Panc1 (cell line): ENCODE measurements at regions not wholly inside any gene's neighbourhood (a gene's known extent, or its start where the extent isn't known, plus 50 kb on each side); places are given as distances from the start of the nearest gene placed in this dataset.

Source experiments
- ATAC-seq: fragments of 200-7000 bp; cut with Tn5 transposase; 2 replicates; pipeline ENCODE4 v1.9.1; 2020; ENCODE audit warnings: mild to moderate bottlenecking, moderate library complexity
- BruUV-seq: library from RNA; stranded (reverse); fragments of 400-500 nt; replicated peaks from 2 replicates; lab custom pipeline; 2021; lab: Mats Ljungman, UMichigan
- CTCF ChIA-PET: fragments of 300-600 bp; sonication (Branson Sonifier 250); formaldehyde crosslinking; loops from one replicate; lab custom pipeline; 2022; ENCODE audit warnings: antibody characterized with exemption; lab: Charles Lee
- POLR2A ChIA-PET: fragments of 300-600 bp; sonication (Branson Sonifier 250); formaldehyde crosslinking; loops from one replicate; lab custom pipeline; 2022; ENCODE audit warnings: antibody characterized with exemption; lab: Charles Lee
- DNase-seq: peaks from one replicate; pipeline ENCODE4 v3.0.0-alpha.2; 2010; ENCODE audit warnings: low read depth, low spot score
- H3K27ac ChIP-seq: 2 replicates; pipeline ENCODE4 v1.5.1; 2011; ENCODE audit warnings: mild to moderate bottlenecking, low read length, inconsistent platforms
- H3K27me3 ChIP-seq: fragments of 200-500 bp; sonication (Bioruptor generic); 2 replicates; pipeline ENCODE4 v1.6.0; 2014; ENCODE audit warnings: low read length, inconsistent platforms; ENCODE audit not compliant: control insufficient read depth, insufficient read depth
- H3K36me3 ChIP-seq: fragments of 200-500 bp; sonication (Bioruptor generic); 2 replicates; pipeline ENCODE4 v1.5.1; 2014; ENCODE audit warnings: inconsistent platforms, mild to moderate bottlenecking, low read length, moderate library complexity; ENCODE audit not compliant: control insufficient read depth, insufficient read depth
- H3K4me1 ChIP-seq: 2 replicates; pipeline ENCODE4 v1.5.1; 2011; ENCODE audit warnings: inconsistent platforms, mild to moderate bottlenecking, low read length, moderate library complexity; ENCODE audit not compliant: control insufficient read depth, insufficient read depth
- H3K4me3 ChIP-seq, 2 experiments: 2 replicates each; pipeline ENCODE4 v1.5.1; 2011 to 2012; ENCODE audit warnings: low read depth in 2 of 2, low read length in 2 of 2, mild to moderate bottlenecking in 2 of 2, inconsistent platforms in 1 of 2, moderate library complexity in 1 of 2
- H3K9me3 ChIP-seq: fragments of 200-500 bp; sonication (Bioruptor generic); 2 replicates; pipeline ENCODE4 v1.5.1; 2014; ENCODE audit warnings: low read depth, mild to moderate bottlenecking, inconsistent platforms, low read length, moderate library complexity; ENCODE audit not compliant: control insufficient read depth, insufficient read depth
- CTCF ChIP-seq: fragments of 450-650 bp; IDR thresholded peaks from 2 replicates; pipeline ENCODE4 v1.5.1; 2017; ENCODE audit warnings: mild to moderate bottlenecking
- POLR2AphosphoS5 ChIP-seq: IDR thresholded peaks from 2 replicates; pipeline ENCODE4 v1.6.1; 2012; ENCODE audit warnings: mild to moderate bottlenecking, low read depth, low read length, moderate library complexity
- SIN3A ChIP-seq: IDR thresholded peaks from 2 replicates; pipeline ENCODE4 v1.6.1; 2012; ENCODE audit warnings: low read depth, mild to moderate bottlenecking, low read length, moderate library complexity, borderline replicate concordance; ENCODE audit not compliant: insufficient read depth
- TCF7L2 ChIP-seq: IDR thresholded peaks from 2 replicates; pipeline ENCODE4 v1.6.1; 2011; ENCODE audit warnings: mild to moderate bottlenecking, low read depth, low read length, inconsistent platforms
- in situ Hi-C: cut with HindIII; loops from 2 replicates; pipeline ENCODE4 v1.10.0; 2016; ENCODE audit warnings: low sequenced_read_pairs, low pct_unique_long_range_greater_than_20kb
- intact Hi-C: fragments of 100-400 bp; cut with micrococcal nuclease; formaldehyde crosslinking; loops from one replicate; pipeline ENCODE4 v1.10.0; 2022; ENCODE audit not compliant: unreplicated experiment
- TF ChIP-seq, protein P1 (sequence below), 2 experiments: IDR thresholded peaks; 2 replicates each; pipeline ENCODE4 v1.6.1; 2011 to 2012; ENCODE audit warnings: low read depth in 2 of 2, control low read depth in 1 of 2, low read length in 1 of 2, mild to moderate bottlenecking in 1 of 2, moderate library complexity in 1 of 2; ENCODE audit not compliant: insufficient read depth in 1 of 2

- no peak for ATAC-seq
- Histone ChIP-seq H3K36me3 (no peaks in the 10 kb centered on the region), H3K27me3 (peaks cover 7% of the 10 kb centered on the region; the same call in 1 of the 2 replicates), H3K27ac (no peak overlapping the region), H3K4me3 (no peak overlapping the region), H3K4me1 (no peaks in the 10 kb centered on the region), H3K9me3 (no peaks in the 10 kb centered on the region)
- DNase-seq, result no peak
- ChIA-PET CTCF (no interaction called here), POLR2A (no interaction called here)
- intact Hi-C loops, result no loop called here
- in situ Hi-C loops, result no loop called here
- no TSS peak for BruUV-seq
- TF ChIP-seq POLR2AphosphoS5, result no peak
- no peak for TF ChIP-seq TCF7L2
- no peak for TF ChIP-seq CTCF
- TF ChIP-seq, protein P1, sequence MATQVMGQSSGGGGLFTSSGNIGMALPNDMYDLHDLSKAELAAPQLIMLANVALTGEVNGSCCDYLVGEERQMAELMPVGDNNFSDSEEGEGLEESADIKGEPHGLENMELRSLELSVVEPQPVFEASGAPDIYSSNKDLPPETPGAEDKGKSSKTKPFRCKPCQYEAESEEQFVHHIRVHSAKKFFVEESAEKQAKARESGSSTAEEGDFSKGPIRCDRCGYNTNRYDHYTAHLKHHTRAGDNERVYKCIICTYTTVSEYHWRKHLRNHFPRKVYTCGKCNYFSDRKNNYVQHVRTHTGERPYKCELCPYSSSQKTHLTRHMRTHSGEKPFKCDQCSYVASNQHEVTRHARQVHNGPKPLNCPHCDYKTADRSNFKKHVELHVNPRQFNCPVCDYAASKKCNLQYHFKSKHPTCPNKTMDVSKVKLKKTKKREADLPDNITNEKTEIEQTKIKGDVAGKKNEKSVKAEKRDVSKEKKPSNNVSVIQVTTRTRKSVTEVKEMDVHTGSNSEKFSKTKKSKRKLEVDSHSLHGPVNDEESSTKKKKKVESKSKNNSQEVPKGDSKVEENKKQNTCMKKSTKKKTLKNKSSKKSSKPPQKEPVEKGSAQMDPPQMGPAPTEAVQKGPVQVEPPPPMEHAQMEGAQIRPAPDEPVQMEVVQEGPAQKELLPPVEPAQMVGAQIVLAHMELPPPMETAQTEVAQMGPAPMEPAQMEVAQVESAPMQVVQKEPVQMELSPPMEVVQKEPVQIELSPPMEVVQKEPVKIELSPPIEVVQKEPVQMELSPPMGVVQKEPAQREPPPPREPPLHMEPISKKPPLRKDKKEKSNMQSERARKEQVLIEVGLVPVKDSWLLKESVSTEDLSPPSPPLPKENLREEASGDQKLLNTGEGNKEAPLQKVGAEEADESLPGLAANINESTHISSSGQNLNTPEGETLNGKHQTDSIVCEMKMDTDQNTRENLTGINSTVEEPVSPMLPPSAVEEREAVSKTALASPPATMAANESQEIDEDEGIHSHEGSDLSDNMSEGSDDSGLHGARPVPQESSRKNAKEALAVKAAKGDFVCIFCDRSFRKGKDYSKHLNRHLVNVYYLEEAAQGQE (IDR thresholded peaks at IDR 0.05; ENCODE audit: insufficient read depth in 1 of 2, low read depth in 2 of 2, low read length in 1 of 2), result no peak
Observed at GRCh38 chr2:2701813-2702212, 370.7 kb upstream of the MYT1L start.

DNA sequence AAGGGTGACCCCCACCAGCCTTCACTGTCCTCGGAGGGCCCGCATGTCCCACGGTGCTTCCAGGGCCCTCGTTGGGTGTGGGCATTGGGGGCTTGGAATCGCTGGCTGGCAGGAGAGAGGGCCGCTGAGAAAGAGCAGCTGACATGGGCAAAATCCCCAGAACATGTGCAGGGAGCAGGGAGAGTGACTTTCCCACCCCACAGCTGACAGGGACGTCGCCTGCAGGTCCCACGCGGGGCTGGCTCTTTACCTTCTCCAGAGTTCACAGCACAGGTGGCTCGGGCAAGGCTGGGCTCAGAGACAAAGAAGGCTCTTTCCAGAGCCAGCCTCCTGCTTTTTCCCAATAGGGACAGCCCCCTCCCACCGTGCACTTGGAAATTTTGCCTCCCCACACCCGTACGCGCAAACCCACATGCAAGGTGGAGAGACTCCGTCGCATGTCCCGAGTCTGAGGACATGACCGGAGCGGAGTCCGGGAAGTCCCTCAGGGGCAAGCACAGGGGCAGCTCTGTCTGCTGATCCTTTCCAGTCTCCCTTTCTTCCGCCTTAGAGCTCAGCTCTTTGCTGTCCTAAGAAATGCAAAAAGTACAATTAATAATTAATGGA, 370.2 kb upstream of the MYT1L start:
- H3K9me3 ChIP-seq, result no peaks in the 10 kb centered on the region
- no peak for ATAC-seq
- no peaks in the 10 kb centered on the region for H3K4me1 ChIP-seq
- no TSS peak for BruUV-seq
- no peaks in the 10 kb centered on the region for H3K36me3 ChIP-seq
- ChIA-PET CTCF (no interaction called here), POLR2A (no interaction called here)
- H3K4me3 ChIP-seq, result no peak overlapping the region
- intact Hi-C loops (no loop called here), in situ Hi-C loops (no loop called here)
- peaks cover 8% of the 10 kb centered on the region; the same call in 1 of the 2 replicates for H3K27me3 ChIP-seq
- TF ChIP-seq, protein P1 (IDR thresholded peaks at IDR 0.05; ENCODE audit: insufficient read depth in 1 of 2, low read depth in 2 of 2, low read length in 1 of 2), result no peak
- TF ChIP-seq POLR2AphosphoS5 (no peak), SIN3A (no peak), CTCF (no peak), TCF7L2 (no peak)
- no peak for DNase-seq
- no peak overlapping the region for H3K27ac ChIP-seq
